ENCODE measurements at regions not wholly inside any gene's neighbourhood (a gene's known extent, or its start where the extent isn't known, plus 50 kb on each side); places are given as distances from the start of the nearest gene placed in this dataset.

DNA sequence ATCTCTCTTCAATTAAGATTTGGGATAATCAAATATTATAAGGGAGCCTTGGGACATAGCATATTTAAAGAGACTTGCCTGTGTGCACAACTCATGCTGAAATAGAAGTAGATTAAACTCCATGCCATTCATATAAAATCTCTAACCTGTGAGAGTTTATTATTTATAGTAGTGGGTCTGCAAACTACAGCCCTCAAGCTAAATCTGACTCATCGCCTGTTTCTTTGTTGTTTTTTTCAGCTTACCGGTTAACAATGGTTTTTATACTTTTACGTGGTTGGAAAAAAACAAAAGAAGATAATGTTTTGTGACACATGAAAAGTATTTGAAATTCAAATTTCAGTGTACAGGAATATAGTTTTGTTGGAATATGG, 61.9 kb upstream of the GHR start:
- no peak for TF ChIP-seq EGR1 (IDR thresholded peaks at IDR 0.05; ENCODE audit: low read depth in 2 of 2)
- no peak for TF ChIP-seq NR2F2 (IDR thresholded peaks at IDR 0.05)
- no peak for TF ChIP-seq GABPA (IDR thresholded peaks at IDR 0.05 in 1 of 2, conservative IDR thresholded peaks at IDR 0.05 in 1 of 2)
- TF ChIP-seq, protein P1, sequence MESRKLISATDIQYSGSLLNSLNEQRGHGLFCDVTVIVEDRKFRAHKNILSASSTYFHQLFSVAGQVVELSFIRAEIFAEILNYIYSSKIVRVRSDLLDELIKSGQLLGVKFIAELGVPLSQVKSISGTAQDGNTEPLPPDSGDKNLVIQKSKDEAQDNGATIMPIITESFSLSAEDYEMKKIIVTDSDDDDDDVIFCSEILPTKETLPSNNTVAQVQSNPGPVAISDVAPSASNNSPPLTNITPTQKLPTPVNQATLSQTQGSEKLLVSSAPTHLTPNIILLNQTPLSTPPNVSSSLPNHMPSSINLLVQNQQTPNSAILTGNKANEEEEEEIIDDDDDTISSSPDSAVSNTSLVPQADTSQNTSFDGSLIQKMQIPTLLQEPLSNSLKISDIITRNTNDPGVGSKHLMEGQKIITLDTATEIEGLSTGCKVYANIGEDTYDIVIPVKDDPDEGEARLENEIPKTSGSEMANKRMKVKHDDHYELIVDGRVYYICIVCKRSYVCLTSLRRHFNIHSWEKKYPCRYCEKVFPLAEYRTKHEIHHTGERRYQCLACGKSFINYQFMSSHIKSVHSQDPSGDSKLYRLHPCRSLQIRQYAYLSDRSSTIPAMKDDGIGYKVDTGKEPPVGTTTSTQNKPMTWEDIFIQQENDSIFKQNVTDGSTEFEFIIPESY (IDR thresholded peaks at IDR 0.05): no peak
- TF ChIP-seq, protein P2, sequence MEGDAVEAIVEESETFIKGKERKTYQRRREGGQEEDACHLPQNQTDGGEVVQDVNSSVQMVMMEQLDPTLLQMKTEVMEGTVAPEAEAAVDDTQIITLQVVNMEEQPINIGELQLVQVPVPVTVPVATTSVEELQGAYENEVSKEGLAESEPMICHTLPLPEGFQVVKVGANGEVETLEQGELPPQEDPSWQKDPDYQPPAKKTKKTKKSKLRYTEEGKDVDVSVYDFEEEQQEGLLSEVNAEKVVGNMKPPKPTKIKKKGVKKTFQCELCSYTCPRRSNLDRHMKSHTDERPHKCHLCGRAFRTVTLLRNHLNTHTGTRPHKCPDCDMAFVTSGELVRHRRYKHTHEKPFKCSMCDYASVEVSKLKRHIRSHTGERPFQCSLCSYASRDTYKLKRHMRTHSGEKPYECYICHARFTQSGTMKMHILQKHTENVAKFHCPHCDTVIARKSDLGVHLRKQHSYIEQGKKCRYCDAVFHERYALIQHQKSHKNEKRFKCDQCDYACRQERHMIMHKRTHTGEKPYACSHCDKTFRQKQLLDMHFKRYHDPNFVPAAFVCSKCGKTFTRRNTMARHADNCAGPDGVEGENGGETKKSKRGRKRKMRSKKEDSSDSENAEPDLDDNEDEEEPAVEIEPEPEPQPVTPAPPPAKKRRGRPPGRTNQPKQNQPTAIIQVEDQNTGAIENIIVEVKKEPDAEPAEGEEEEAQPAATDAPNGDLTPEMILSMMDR (IDR thresholded peaks at IDR 0.05; ENCODE audit: low read depth, low read length, missing input control): no peak
- TF ChIP-seq FOXA2 (IDR thresholded peaks at IDR 0.05): no peak
- TF ChIP-seq, protein P3, sequence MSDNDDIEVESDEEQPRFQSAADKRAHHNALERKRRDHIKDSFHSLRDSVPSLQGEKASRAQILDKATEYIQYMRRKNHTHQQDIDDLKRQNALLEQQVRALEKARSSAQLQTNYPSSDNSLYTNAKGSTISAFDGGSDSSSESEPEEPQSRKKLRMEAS (IDR thresholded peaks at IDR 0.05): no peak
- TF ChIP-seq HNF4A (conservative IDR thresholded peaks at IDR 0.05): no peak
- TF ChIP-seq, protein P4, sequence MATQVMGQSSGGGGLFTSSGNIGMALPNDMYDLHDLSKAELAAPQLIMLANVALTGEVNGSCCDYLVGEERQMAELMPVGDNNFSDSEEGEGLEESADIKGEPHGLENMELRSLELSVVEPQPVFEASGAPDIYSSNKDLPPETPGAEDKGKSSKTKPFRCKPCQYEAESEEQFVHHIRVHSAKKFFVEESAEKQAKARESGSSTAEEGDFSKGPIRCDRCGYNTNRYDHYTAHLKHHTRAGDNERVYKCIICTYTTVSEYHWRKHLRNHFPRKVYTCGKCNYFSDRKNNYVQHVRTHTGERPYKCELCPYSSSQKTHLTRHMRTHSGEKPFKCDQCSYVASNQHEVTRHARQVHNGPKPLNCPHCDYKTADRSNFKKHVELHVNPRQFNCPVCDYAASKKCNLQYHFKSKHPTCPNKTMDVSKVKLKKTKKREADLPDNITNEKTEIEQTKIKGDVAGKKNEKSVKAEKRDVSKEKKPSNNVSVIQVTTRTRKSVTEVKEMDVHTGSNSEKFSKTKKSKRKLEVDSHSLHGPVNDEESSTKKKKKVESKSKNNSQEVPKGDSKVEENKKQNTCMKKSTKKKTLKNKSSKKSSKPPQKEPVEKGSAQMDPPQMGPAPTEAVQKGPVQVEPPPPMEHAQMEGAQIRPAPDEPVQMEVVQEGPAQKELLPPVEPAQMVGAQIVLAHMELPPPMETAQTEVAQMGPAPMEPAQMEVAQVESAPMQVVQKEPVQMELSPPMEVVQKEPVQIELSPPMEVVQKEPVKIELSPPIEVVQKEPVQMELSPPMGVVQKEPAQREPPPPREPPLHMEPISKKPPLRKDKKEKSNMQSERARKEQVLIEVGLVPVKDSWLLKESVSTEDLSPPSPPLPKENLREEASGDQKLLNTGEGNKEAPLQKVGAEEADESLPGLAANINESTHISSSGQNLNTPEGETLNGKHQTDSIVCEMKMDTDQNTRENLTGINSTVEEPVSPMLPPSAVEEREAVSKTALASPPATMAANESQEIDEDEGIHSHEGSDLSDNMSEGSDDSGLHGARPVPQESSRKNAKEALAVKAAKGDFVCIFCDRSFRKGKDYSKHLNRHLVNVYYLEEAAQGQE (IDR thresholded peaks at IDR 0.05): no peak
- TF ChIP-seq YY1 (IDR thresholded peaks at IDR 0.05): no peak
- no peak for TF ChIP-seq SP1 (IDR thresholded peaks at IDR 0.05)
- TF ChIP-seq TAF1 (conservative IDR thresholded peaks at IDR 0.05): no peak
- TF ChIP-seq, protein P5, sequence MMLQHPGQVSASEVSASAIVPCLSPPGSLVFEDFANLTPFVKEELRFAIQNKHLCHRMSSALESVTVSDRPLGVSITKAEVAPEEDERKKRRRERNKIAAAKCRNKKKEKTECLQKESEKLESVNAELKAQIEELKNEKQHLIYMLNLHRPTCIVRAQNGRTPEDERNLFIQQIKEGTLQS (IDR thresholded peaks at IDR 0.05): no peak
- Histone ChIP-seq H3K27ac (ENCODE audit: low read depth in 1 of 2, low read length in 2 of 2) (no peak overlapping the region), H3K4me1 (ENCODE audit: control insufficient read depth in 4 of 4, insufficient read depth in 4 of 4, low read length in 3 of 4) (no peaks in the 10 kb centered on the region), H3K4me3 (ENCODE audit: low read depth in 1 of 3, low read length in 3 of 3) (no peak overlapping the region), H3K9ac (ENCODE audit: low read depth in 1 of 2, low read length in 2 of 2) (no peak overlapping the region), H3K36me3 (ENCODE audit: control insufficient read depth in 4 of 4, insufficient read depth in 3 of 4, low read depth in 1 of 4, low read length in 3 of 4) (no peaks in the 10 kb centered on the region), H3K9me3 (ENCODE audit: control insufficient read depth in 4 of 4, low read length in 3 of 4) (peaks cover 0 to 3% (median 0%) of the 10 kb centered on the region in 4 donors), H3K27me3 (ENCODE audit: control insufficient read depth in 4 of 4, insufficient read depth in 4 of 4, low read length in 3 of 4) (no peaks in the 10 kb centered on the region)
- whole genome bisulfite sequencing: 73% methylated on average over 3 of the region's 3 CpGs
- no peak for DNase-seq (ENCODE audit: low spot score)

DNA sequence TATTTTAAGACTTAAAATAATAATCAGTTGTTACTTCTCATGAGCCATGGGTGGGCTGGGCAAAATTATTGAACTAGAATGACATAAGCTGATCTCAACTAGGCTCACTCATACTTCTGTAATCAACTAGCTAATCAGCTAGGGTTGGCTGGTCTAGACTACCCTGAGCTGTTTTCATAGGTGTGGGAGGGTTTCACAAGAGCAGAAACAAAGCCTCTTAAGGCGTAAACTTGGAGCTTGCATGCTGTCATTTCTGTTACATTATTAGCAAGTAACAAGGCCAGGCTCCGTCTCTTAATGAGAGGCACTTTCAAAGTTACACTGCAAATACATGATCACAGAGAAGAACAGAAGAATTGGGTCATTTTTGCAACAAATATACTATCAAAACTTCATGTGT, 57.2 kb upstream of the GHR start:
- TF ChIP-seq, protein P3 (IDR thresholded peaks at IDR 0.05): no peak
- TF ChIP-seq, protein P2 (IDR thresholded peaks at IDR 0.05; ENCODE audit: low read depth, low read length, missing input control): no peak
- no peak for TF ChIP-seq SP1 (IDR thresholded peaks at IDR 0.05)
- TF ChIP-seq RXRA (IDR thresholded peaks at IDR 0.05): no peak
- TF ChIP-seq FOXA1 (IDR thresholded peaks at IDR 0.05): no peak
- no peak for TF ChIP-seq FOXA2 (IDR thresholded peaks at IDR 0.05)
- TF ChIP-seq HNF4G (IDR thresholded peaks at IDR 0.05): no peak
- TF ChIP-seq YY1 (IDR thresholded peaks at IDR 0.05): no peak
- TF ChIP-seq NR2F2 (IDR thresholded peaks at IDR 0.05): no peak
- H3K4me1 ChIP-seq (ENCODE audit: control insufficient read depth in 4 of 4, insufficient read depth in 4 of 4, low read length in 3 of 4): no peaks in the 10 kb centered on the region
- H3K27me3 ChIP-seq (ENCODE audit: control insufficient read depth in 4 of 4, insufficient read depth in 4 of 4, low read length in 3 of 4): no peaks in the 10 kb centered on the region
- H3K4me3 ChIP-seq (ENCODE audit: low read depth in 1 of 3, low read length in 3 of 3): no peak overlapping the region
- 88% methylated on average over 2 of the region's 2 CpGs for WGBS
- H3K9ac ChIP-seq (ENCODE audit: low read depth in 1 of 2, low read length in 2 of 2): no peak overlapping the region
- H3K27ac ChIP-seq (ENCODE audit: low read depth in 1 of 2, low read length in 2 of 2): no peak overlapping the region
- no peak for DNase-seq (ENCODE audit: low spot score)
- no peaks in the 10 kb centered on the region for H3K36me3 ChIP-seq (ENCODE audit: control insufficient read depth in 4 of 4, insufficient read depth in 3 of 4, low read depth in 1 of 4, low read length in 3 of 4)
- no peaks in the 10 kb centered on the region for H3K9me3 ChIP-seq (ENCODE audit: control insufficient read depth in 4 of 4, low read length in 3 of 4)

Measured in liver (tissue), 8 donors.